NCI-H82 (cell line): ENCODE measurements at regions not wholly inside any gene's neighbourhood (a gene's known extent, or its start where the extent isn't known, plus 50 kb on each side); places are given as distances from the start of the nearest gene placed in this dataset.

Experiments
- DNase-seq: peaks from one replicate; lab custom pipeline; 2025; lab: John Stamatoyannopoulos, UW

GRCh38 chr2:173822889-173823542, 142.2 kb downstream of the SP3 start:
- no peak for DNase-seq

GRCh38 chr2:173823543-173823939, 141.6 kb downstream of the SP3 start:
- no peak for DNase-seq

GRCh38 chr2:173828189-173829142, 136.7 kb downstream of the SP3 start:
- DNase-seq, result no peak

- no peak for DNase-seq
Observed at GRCh38 chr2:173829727-173830126, 135.4 kb downstream of the SP3 start.

- DNase-seq, result no peak
Observed at GRCh38 chr2:173830170-173830569, 135.0 kb downstream of the SP3 start.

- no peak for DNase-seq
Observed at GRCh38 chr2:173831312-173832229, 133.6 kb downstream of the SP3 start.

GRCh38 chr2:173834141-173834540, 131.0 kb downstream of the SP3 start:
- DNase-seq, result no peak

GRCh38 chr2:173835726-173836125, 129.4 kb downstream of the SP3 start:
- no peak for DNase-seq

DNA sequence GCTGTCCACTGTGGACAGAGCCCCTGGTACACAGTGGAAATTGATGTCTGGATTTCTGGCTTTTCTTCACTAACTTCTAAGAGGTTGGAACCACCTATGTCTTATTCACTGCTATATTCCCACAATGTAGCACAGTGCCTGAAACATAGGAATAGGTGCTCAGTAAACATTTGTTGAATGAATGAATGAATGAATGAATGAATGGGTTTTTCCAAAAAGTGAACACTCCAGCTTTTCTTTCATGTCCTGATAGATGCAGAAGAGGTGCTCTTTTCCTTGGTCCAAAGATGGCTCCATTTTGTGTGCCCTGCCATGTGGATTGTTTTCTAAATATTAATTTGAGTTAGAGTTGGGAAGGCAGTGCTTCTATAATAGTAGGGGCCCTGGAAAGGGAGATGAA, 124.1 kb downstream of the SP3 start:
- no peak for DNase-seq

GRCh38 chr2:173843526-173843925, 121.6 kb downstream of the SP3 start:
- DNase-seq, result no peak

- DNase-seq, result no peak
Observed at GRCh38 chr2:173851141-173851641, 114.0 kb downstream of the SP3 start.

- no peak for DNase-seq
Observed at GRCh38 chr2:173854141-173854540, 111.0 kb downstream of the SP3 start.

DNA sequence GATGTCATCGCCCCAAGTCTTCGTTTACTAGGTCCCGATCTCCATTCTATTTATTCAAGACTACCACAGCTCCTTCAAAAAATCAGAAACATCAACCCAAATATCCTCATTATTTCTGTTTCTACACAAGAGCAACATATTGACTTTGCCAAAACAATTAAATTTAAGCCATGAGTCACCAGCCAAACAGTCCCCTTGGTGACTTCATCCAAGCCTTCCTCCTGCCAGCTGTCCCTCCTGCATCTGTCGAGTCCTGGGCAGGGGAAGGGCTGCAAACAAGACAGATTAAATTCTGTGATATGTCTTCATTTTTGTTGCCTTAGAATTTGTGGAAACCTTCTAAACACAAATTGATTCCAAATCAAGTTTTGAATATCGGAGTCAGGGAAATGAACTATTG, 110.3 kb downstream of the SP3 start:
- peak; percentile 64 for DNase-seq

GRCh38 chr2:173855661-173856060, 109.5 kb downstream of the SP3 start:
- DNase-seq, result no peak
